GM23248 (cell line): ENCODE measurements at regions not wholly inside any gene's neighbourhood (a gene's known extent, or its start where the extent isn't known, plus 50 kb on each side); places are given as distances from the start of the nearest gene placed in this dataset.

ENCODE experiments used
- DNase-seq: peaks from one replicate; pipeline ENCODE4 v3.0.0-alpha.2; 2015
- H2AFZ ChIP-seq: fragments of 200-600 bp; sonication (generic); 2 replicates; pipeline ENCODE4 v1.6.1; 2016; ENCODE audit warnings: antibody characterized with exemption
- H3F3A ChIP-seq: fragments of 200-600 bp; sonication (generic); 2 replicates; pipeline ENCODE4 v1.6.1; 2016; ENCODE audit warnings: mild to moderate bottlenecking, antibody characterized with exemption, mixed run types; ENCODE audit not compliant: insufficient read depth
- H3K27ac ChIP-seq: fragments of 200-600 bp; sonication (generic); 2 replicates; pipeline ENCODE4 v1.5.1; 2016; ENCODE audit warnings: mild to moderate bottlenecking
- H3K27me3 ChIP-seq: fragments of 200-600 bp; sonication (generic); replicated peaks from 2 replicates; pipeline ENCODE4 v1.6.1; 2016; ENCODE audit warnings: mild to moderate bottlenecking; ENCODE audit not compliant: insufficient read depth
- H3K36me3 ChIP-seq: fragments of 200-600 bp; sonication (generic); 2 replicates; pipeline ENCODE4 v1.6.1; 2016; ENCODE audit warnings: low read depth, mild to moderate bottlenecking
- H3K4me1 ChIP-seq: fragments of 200-600 bp; sonication (generic); 2 replicates; pipeline ENCODE4 v1.6.1; 2016; ENCODE audit warnings: mild to moderate bottlenecking; ENCODE audit not compliant: insufficient read depth
- H3K4me2 ChIP-seq: fragments of 200-600 bp; sonication (generic); one replicate; pipeline ENCODE4 v1.6.1; 2016; ENCODE audit warnings: mild to moderate bottlenecking; ENCODE audit not compliant: unreplicated experiment
- H3K4me3 ChIP-seq: fragments of 200-600 bp; sonication (generic); 2 replicates; pipeline ENCODE4 v1.5.1; 2016; ENCODE audit warnings: mild to moderate bottlenecking
- H3K79me2 ChIP-seq: fragments of 200-600 bp; sonication (generic); 2 replicates; pipeline ENCODE4 v1.6.1; 2016; ENCODE audit warnings: mild to moderate bottlenecking; ENCODE audit not compliant: insufficient read depth
- H3K9ac ChIP-seq: fragments of 200-600 bp; sonication (generic); 2 replicates; pipeline ENCODE4 v1.6.1; 2016; ENCODE audit warnings: mild to moderate bottlenecking
- H3K9me2 ChIP-seq: fragments of 200-600 bp; sonication (generic); 2 replicates; pipeline ENCODE4 v1.6.1; 2016; ENCODE audit warnings: mixed run types, mild to moderate bottlenecking, moderate library complexity; ENCODE audit not compliant: insufficient read depth
- H3K9me3 ChIP-seq: fragments of 200-600 bp; sonication (generic); one replicate; pipeline ENCODE4 v1.6.1; 2017; ENCODE audit warnings: low read depth
- H4K20me1 ChIP-seq: fragments of 200-600 bp; sonication (generic); 2 replicates; pipeline ENCODE4 v1.6.0; 2016; ENCODE audit not compliant: insufficient read depth
- EZH2 ChIP-seq: fragments of 200-600 bp; sonication (generic); IDR thresholded peaks from 2 replicates; pipeline ENCODE4 v1.6.1; 2018; ENCODE audit warnings: antibody characterized with exemption, mild to moderate bottlenecking; ENCODE audit not compliant: insufficient read depth, poor library complexity, severe bottlenecking
- EZH2phosphoT487 ChIP-seq: fragments of 200-600 bp; sonication (generic); IDR thresholded peaks from 2 replicates; pipeline ENCODE4 v1.6.1; 2018; ENCODE audit warnings: antibody characterized with exemption, moderate library complexity, mild to moderate bottlenecking, low read depth; ENCODE audit not compliant: insufficient read depth
- WGBS, 2 experiments: methylation state at CpG; one replicate each; pipeline ENCODE4 v1.1.6; 2015 to 2017; ENCODE audit warnings: low lambda C conversion rate in 2 of 2, low coverage in 1 of 2; ENCODE audit errors: missing lambda C conversion rate in 2 of 2; 5-methylcytosine and 5-hydroxymethylcytosine counted together
- in situ Hi-C: fragments of 300-500 bp; cut with MboI; formaldehyde crosslinking; loops from 2 replicates; pipeline ENCODE4 v1.15.0; 2020

GRCh38 chr13:59332966-59333365 lies 830.8 kb downstream of the DIAPH3 start:
- no peak for TF ChIP-seq EZH2phosphoT487
- TF ChIP-seq EZH2 = no peak
- no peaks in the 10 kb centered on the region for H3K79me2 ChIP-seq
- no peak overlapping the region for H3K9ac ChIP-seq
- no peak overlapping the region for H3K27ac ChIP-seq
- H4K20me1 ChIP-seq = no peaks in the 10 kb centered on the region
- no peak overlapping the region for H3K4me2 ChIP-seq
- H3K9me2 ChIP-seq = no peaks in the 10 kb centered on the region
- no peaks in the 10 kb centered on the region for H3K9me3 ChIP-seq
- no peak overlapping the region for H2AFZ ChIP-seq
- DNase-seq = no peak
- H3F3A ChIP-seq = no peaks in the 10 kb centered on the region
- 38 to 41% methylated on average over 3 of the region's 3 CpGs for WGBS, 2 experiments
- H3K4me3 ChIP-seq = no peak overlapping the region
- no peaks in the 10 kb centered on the region for H3K4me1 ChIP-seq
- no peaks in the 10 kb centered on the region for H3K36me3 ChIP-seq
- in situ Hi-C loops = no loop called here
- no peaks in the 10 kb centered on the region for H3K27me3 ChIP-seq

- Histone ChIP-seq H3F3A (no peaks in the 10 kb centered on the region), H3K27me3 (no peaks in the 10 kb centered on the region), H3K4me3 (no peak overlapping the region), H3K9me2 (no peaks in the 10 kb centered on the region), H3K4me2 (no peak overlapping the region), H4K20me1 (no peaks in the 10 kb centered on the region), H3K9me3 (no peaks in the 10 kb centered on the region), H3K27ac (no peak overlapping the region), H2AFZ (no peak overlapping the region), H3K79me2 (no peaks in the 10 kb centered on the region), H3K9ac (no peak overlapping the region), H3K36me3 (no peaks in the 10 kb centered on the region), H3K4me1 (no peaks in the 10 kb centered on the region)
- in situ Hi-C loops = no loop called here
- DNase-seq = no peak
- WGBS, 2 experiments = 9 to 12% methylated on average over 4 of the region's 4 CpGs
- TF ChIP-seq EZH2phosphoT487 (no peak), EZH2 (no peak)
Observed at GRCh38 chr13:59337070-59337469, 826.7 kb downstream of the DIAPH3 start.

GRCh38 chr13:59340151-59340550 lies 823.6 kb downstream of the DIAPH3 start:
- Histone ChIP-seq H3K4me1 (no peaks in the 10 kb centered on the region), H3K27me3 (no peaks in the 10 kb centered on the region), H3K79me2 (no peaks in the 10 kb centered on the region), H3F3A (no peaks in the 10 kb centered on the region), H3K4me2 (no peak overlapping the region), H4K20me1 (no peaks in the 10 kb centered on the region), H3K27ac (no peak overlapping the region), H3K4me3 (no peak overlapping the region), H3K36me3 (no peaks in the 10 kb centered on the region), H3K9me2 (no peaks in the 10 kb centered on the region), H3K9me3 (no peaks in the 10 kb centered on the region), H2AFZ (no peak overlapping the region), H3K9ac (no peak overlapping the region)
- no peak for TF ChIP-seq EZH2
- TF ChIP-seq EZH2phosphoT487 = no peak
- DNase-seq = no peak
- in situ Hi-C loops = no loop called here
- WGBS, 2 experiments = 39 to 41% methylated on average over 5 of the region's 5 CpGs

GRCh38 chr13:59340581-59340980 lies 823.1 kb downstream of the DIAPH3 start:
- no peak overlapping the region for H3K4me2 ChIP-seq
- no peaks in the 10 kb centered on the region for H3K79me2 ChIP-seq
- TF ChIP-seq EZH2phosphoT487 (no peak), EZH2 (no peak)
- no peak for DNase-seq
- no peak overlapping the region for H3K9ac ChIP-seq
- H3K4me1 ChIP-seq = no peaks in the 10 kb centered on the region
- no peak overlapping the region for H3K4me3 ChIP-seq
- no peaks in the 10 kb centered on the region for H3F3A ChIP-seq
- no peaks in the 10 kb centered on the region for H4K20me1 ChIP-seq
- H2AFZ ChIP-seq = no peak overlapping the region
- 9 to 25% methylated on average over 3 of the region's 3 CpGs for WGBS, 2 experiments
- H3K27me3 ChIP-seq = no peaks in the 10 kb centered on the region
- no peaks in the 10 kb centered on the region for H3K9me2 ChIP-seq
- H3K36me3 ChIP-seq = no peaks in the 10 kb centered on the region
- in situ Hi-C loops = no loop called here
- no peaks in the 10 kb centered on the region for H3K9me3 ChIP-seq
- H3K27ac ChIP-seq = no peak overlapping the region

- in situ Hi-C loops = no loop called here
- H3K4me3 ChIP-seq = no peak overlapping the region
- no peaks in the 10 kb centered on the region for H3K27me3 ChIP-seq
- H3K9me3 ChIP-seq = no peaks in the 10 kb centered on the region
- H3K27ac ChIP-seq = no peak overlapping the region
- TF ChIP-seq EZH2phosphoT487 (no peak), EZH2 (no peak)
- H3F3A ChIP-seq = no peaks in the 10 kb centered on the region
- H3K9ac ChIP-seq = no peak overlapping the region
- H3K9me2 ChIP-seq = no peaks in the 10 kb centered on the region
- WGBS, 2 experiments = 3% methylated on average over 5 of the region's 5 CpGs
- H3K36me3 ChIP-seq = no peaks in the 10 kb centered on the region
- DNase-seq = no peak
- no peaks in the 10 kb centered on the region for H3K79me2 ChIP-seq
- no peak overlapping the region for H2AFZ ChIP-seq
- no peaks in the 10 kb centered on the region for H3K4me1 ChIP-seq
- no peaks in the 10 kb centered on the region for H4K20me1 ChIP-seq
- no peak overlapping the region for H3K4me2 ChIP-seq
Observed at GRCh38 chr13:59342400-59342799, 821.3 kb downstream of the DIAPH3 start.
